SK-N-SH (cell line): ENCODE measurements at regions not wholly inside any gene's neighbourhood (a gene's known extent, or its start where the extent isn't known, plus 50 kb on each side); places are given as distances from the start of the nearest gene placed in this dataset.

Experiments used
- CTCF ChIA-PET: fragments of 300-600, 350-600 bp; formaldehyde crosslinking; extraction: SDS; loops from one replicate; lab custom pipeline; 2021; lab: Yijun Ruan, JAX
- POLR2A ChIA-PET: fragments of 350-600 bp; sonication (Branson Sonifier 250); formaldehyde crosslinking; extraction: SDS; loops from one replicate; lab custom pipeline; 2020; ENCODE audit warnings: antibody characterized with exemption, inconsistent platforms; lab: Yijun Ruan, JAX
- DNase-seq: peaks from one replicate; pipeline ENCODE4 v3.0.0; 2012
- H2AFZ ChIP-seq: fragments of 200-600 bp; sonication (generic); 2 replicates; pipeline ENCODE4 v1.8.1; 2016; ENCODE audit warnings: antibody characterized with exemption, mild to moderate bottlenecking, low read depth
- H3F3A ChIP-seq: fragments of 200-600 bp; sonication (generic); replicated peaks from 2 replicates; pipeline ENCODE3; 2016; ENCODE audit warnings: antibody characterized with exemption, mild to moderate bottlenecking; ENCODE audit not compliant: insufficient read depth
- H3K27ac ChIP-seq, 2 experiments: fragments of 200-500 bp in 1 of 2; fragments of 200-600 bp in 1 of 2; sonication (Bioruptor generic) in 1 of 2; sonication (generic), shearing (Covaris generic) in 1 of 2; 2 replicates each; pipeline versions ENCODE4 v1.5.1 to v1.6.1; 2014 to 2016; ENCODE audit warnings: low read depth in 2 of 2, inconsistent platforms in 1 of 2, low read length in 1 of 2, mild to moderate bottlenecking in 1 of 2, mixed read lengths in 1 of 2
- H3K27me3 ChIP-seq: fragments of 200-600 bp; sonication (generic), shearing (Covaris generic); 2 replicates; pipeline ENCODE4 v1.6.1; 2016; ENCODE audit warnings: mixed run types; ENCODE audit not compliant: insufficient read depth
- H3K36me3 ChIP-seq, 2 experiments: fragments of 200-500 bp in 1 of 2; fragments of 200-600 bp in 1 of 2; sonication (Bioruptor generic) in 1 of 2; sonication (generic) in 1 of 2; replicated peaks in 1 of 2; 2 replicates each; pipeline versions ENCODE3 to v1.5.1; 2014 to 2016; ENCODE audit warnings: low read length in 1 of 2, mild to moderate bottlenecking in 1 of 2; ENCODE audit not compliant: insufficient read depth in 2 of 2, control insufficient read depth in 1 of 2
- H3K4me1 ChIP-seq, 2 experiments: fragments of 200-500 bp in 1 of 2; fragments of 200-600 bp in 1 of 2; sonication (Bioruptor generic) in 1 of 2; sonication (generic), shearing (Covaris generic) in 1 of 2; 2 replicates each; pipeline versions ENCODE4 v1.5.1 to v1.6.1; 2014 to 2016; ENCODE audit warnings: low read depth in 1 of 2, low read length in 1 of 2, mixed run types in 1 of 2; ENCODE audit not compliant: insufficient read depth in 2 of 2, control insufficient read depth in 1 of 2
- H3K4me2 ChIP-seq: fragments of 200-600 bp; sonication (generic), shearing (Covaris generic); 2 replicates; pipeline ENCODE4 v1.6.1; 2017; ENCODE audit warnings: mixed run types
- H3K4me3 ChIP-seq, 2 experiments: fragments of 200-500 bp in 1 of 2; fragments of 200-600 bp in 1 of 2; sonication (Bioruptor generic) in 1 of 2; sonication (generic), shearing (Covaris generic) in 1 of 2; 2 replicates each; pipeline versions ENCODE4 v1.5.1 to v1.8.1; 2014 to 2016; ENCODE audit warnings: low read depth in 2 of 2, inconsistent platforms in 1 of 2, low read length in 1 of 2, mild to moderate bottlenecking in 1 of 2, mixed read lengths in 1 of 2, moderate library complexity in 1 of 2
- H3K79me2 ChIP-seq: fragments of 200-600 bp; sonication (generic); 2 replicates; pipeline ENCODE4 v1.8.1; 2017; ENCODE audit warnings: mild to moderate bottlenecking; ENCODE audit not compliant: insufficient read depth
- H3K9ac ChIP-seq: fragments of 200-600 bp; sonication (generic); 2 replicates; pipeline ENCODE4 v1.6.1; 2017; ENCODE audit warnings: mixed run types
- H3K9me2 ChIP-seq: fragments of 200-600 bp; sonication (generic); 2 replicates; pipeline ENCODE4 v1.6.1; 2017; ENCODE audit warnings: mixed run types
- H3K9me3 ChIP-seq: fragments of 200-600 bp; sonication (generic); 2 replicates; pipeline ENCODE4 v1.6.1; 2017; ENCODE audit warnings: mixed run types, mild to moderate bottlenecking, moderate library complexity
- H4K20me1 ChIP-seq: fragments of 200-600 bp; sonication (generic); 2 replicates; pipeline ENCODE4 v1.6.1; 2017; ENCODE audit warnings: mild to moderate bottlenecking, mixed run types; ENCODE audit not compliant: insufficient read depth
- CHD2 ChIP-seq: fragments of 150-350 bp; IDR thresholded peaks from 2 replicates; pipeline ENCODE4 v1.6.1; 2018; ENCODE audit warnings: low read length; ENCODE audit not compliant: partially characterized antibody
- ELF1 ChIP-seq: IDR thresholded peaks from 2 replicates; pipeline ENCODE4 v1.4.0; 2012
- EP300 ChIP-seq, 2 experiments: IDR thresholded peaks; 2 replicates each; pipeline versions ENCODE4 v1.4.0 to v1.6.1; 2012; ENCODE audit warnings: borderline replicate concordance in 1 of 2, low read depth in 1 of 2, low read length in 1 of 2
- EZH2phosphoT487 ChIP-seq: fragments of 200-600 bp; sonication (generic); IDR thresholded peaks from 2 replicates; pipeline ENCODE4 v1.6.1; 2017; ENCODE audit warnings: low read depth, mixed run types, mild to moderate bottlenecking, antibody characterized with exemption, moderate library complexity, borderline replicate concordance
- FOXJ3 ChIP-seq: sonication (generic); formaldehyde crosslinking; IDR thresholded peaks from 2 replicates; pipeline ENCODE4 v1.5.1; 2020; ENCODE audit warnings: mild to moderate bottlenecking, missing genetic modification reagents
- FOXM1 ChIP-seq: IDR thresholded peaks from 2 replicates; pipeline ENCODE4 v1.4.0; 2012; ENCODE audit warnings: low read depth, mild to moderate bottlenecking
- NFIC ChIP-seq: IDR thresholded peaks from 2 replicates; pipeline ENCODE4 v1.4.0; 2012; ENCODE audit warnings: borderline replicate concordance
- NRF1 ChIP-seq: IDR thresholded peaks from 2 replicates; pipeline ENCODE4 v1.6.1; 2012; ENCODE audit warnings: low read depth, mild to moderate bottlenecking, low read length
- RAD21 ChIP-seq: IDR thresholded peaks from 2 replicates; pipeline ENCODE4 v1.6.1; 2012; ENCODE audit warnings: mild to moderate bottlenecking, low read length
- SMC3 ChIP-seq: IDR thresholded peaks from 2 replicates; pipeline ENCODE4 v1.6.1; 2012; ENCODE audit warnings: low read depth, low read length, improper control_type of control experiment
- TAF1 ChIP-seq: IDR thresholded peaks from 2 replicates; pipeline ENCODE4 v1.6.1; 2012; ENCODE audit warnings: low read depth, mild to moderate bottlenecking, low read length, moderate library complexity, borderline replicate concordance
- TCF12 ChIP-seq: IDR thresholded peaks from 2 replicates; pipeline ENCODE4 v1.4.0; 2012
- TEAD4 ChIP-seq: IDR thresholded peaks from 2 replicates; pipeline ENCODE4 v1.4.0; 2012; ENCODE audit warnings: mild to moderate bottlenecking, borderline replicate concordance; ENCODE audit not compliant: insufficient read depth
- USF1 ChIP-seq: IDR thresholded peaks from 2 replicates; pipeline ENCODE4 v1.4.0; 2012; ENCODE audit warnings: low read depth, borderline replicate concordance
- WGBS: methylation state at CpG from one replicate; pipeline ENCODE4 v1.1.6; 2017; ENCODE audit warnings: low lambda C conversion rate; 5-methylcytosine and 5-hydroxymethylcytosine counted together
- TF ChIP-seq, protein P1 (sequence below): fragments of 150-350 bp; IDR thresholded peaks from 2 replicates; pipeline ENCODE4 v1.6.1; 2016; ENCODE audit warnings: mild to moderate bottlenecking, low read depth, low read length
- TF ChIP-seq, protein P2 (sequence below): IDR thresholded peaks from 2 replicates; pipeline ENCODE4 v1.4.0; 2012; ENCODE audit warnings: low read depth, borderline replicate concordance

- WGBS = 81% methylated on average over 6 of the region's 6 CpGs
- Histone ChIP-seq H3K27me3 (no peaks in the 10 kb centered on the region), H3K4me3 (no peak overlapping the region), H3K27ac (no peak overlapping the region), H3K36me3 (no peaks in the 10 kb centered on the region), H2AFZ (no peak overlapping the region), H3K9me3 (no peaks in the 10 kb centered on the region), H3K4me1 (peaks cover 0 to 4% of the 10 kb centered on the region in 2 experiments; a peak in 2 of 4 replicates), H3K4me2 (no peak overlapping the region), H3K79me2 (no peaks in the 10 kb centered on the region), H3F3A (no peaks in the 10 kb centered on the region), H4K20me1 (no peaks in the 10 kb centered on the region), H3K9me2 (no peaks in the 10 kb centered on the region), H3K9ac (no peak overlapping the region)
- no peak for TF ChIP-seq FOXJ3
- TF ChIP-seq CHD2 = no peak
- TF ChIP-seq RAD21 = no peak
- no peak for TF ChIP-seq SMC3
- TF ChIP-seq, protein P1, sequence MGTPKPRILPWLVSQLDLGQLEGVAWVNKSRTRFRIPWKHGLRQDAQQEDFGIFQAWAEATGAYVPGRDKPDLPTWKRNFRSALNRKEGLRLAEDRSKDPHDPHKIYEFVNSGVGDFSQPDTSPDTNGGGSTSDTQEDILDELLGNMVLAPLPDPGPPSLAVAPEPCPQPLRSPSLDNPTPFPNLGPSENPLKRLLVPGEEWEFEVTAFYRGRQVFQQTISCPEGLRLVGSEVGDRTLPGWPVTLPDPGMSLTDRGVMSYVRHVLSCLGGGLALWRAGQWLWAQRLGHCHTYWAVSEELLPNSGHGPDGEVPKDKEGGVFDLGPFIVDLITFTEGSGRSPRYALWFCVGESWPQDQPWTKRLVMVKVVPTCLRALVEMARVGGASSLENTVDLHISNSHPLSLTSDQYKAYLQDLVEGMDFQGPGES = no peak
- TF ChIP-seq TAF1 = no peak
- TF ChIP-seq EP300 (IDR thresholded peaks at IDR 0.05; ENCODE audit: borderline replicate concordance in 1 of 2, low read depth in 1 of 2, low read length in 1 of 2) = no peak
- no peak for TF ChIP-seq NRF1
- TF ChIP-seq EZH2phosphoT487 = no peak
- no peak for TF ChIP-seq USF1
- TF ChIP-seq NFIC = no peak
- no peak for DNase-seq
- POLR2A ChIA-PET = interaction anchor here (0.8 kb wide), 1 partner anchor 22 kb away, joined by 3 read pairs; no protein-coding TSS in a partner anchor
- CTCF ChIA-PET = no interaction called here
Observed at GRCh38 chr2:143844986-143845385, 674.9 kb downstream of the ZEB2 start.

- peaks cover 0 to 4% of the 10 kb centered on the region in 2 experiments; a peak in 2 of 4 replicates for H3K4me1 ChIP-seq
- ChIA-PET POLR2A (no interaction called here), CTCF (no interaction called here)
- no peaks in the 10 kb centered on the region for H3K36me3 ChIP-seq
- no peaks in the 10 kb centered on the region for H3K9me3 ChIP-seq
- no peak overlapping the region for H3K9ac ChIP-seq
- 45% methylated on average over 3 of the region's 3 CpGs for WGBS
- H3K27me3 ChIP-seq = no peaks in the 10 kb centered on the region
- no peak overlapping the region for H3K4me2 ChIP-seq
- H3F3A ChIP-seq = no peaks in the 10 kb centered on the region
- no peaks in the 10 kb centered on the region for H4K20me1 ChIP-seq
- H3K9me2 ChIP-seq = no peaks in the 10 kb centered on the region
- H3K4me3 ChIP-seq = no peak overlapping the region
- no peaks in the 10 kb centered on the region for H3K79me2 ChIP-seq
- no peak overlapping the region for H2AFZ ChIP-seq
- no peak for DNase-seq
- H3K27ac ChIP-seq = no peak overlapping the region
- TF ChIP-seq SMC3 (no peak), TCF12 (no peak), ELF1 (no peak), FOXM1 (no peak), EP300 (IDR thresholded peaks at IDR 0.05; ENCODE audit: borderline replicate concordance in 1 of 2, low read depth in 1 of 2, low read length in 1 of 2) (no peak), TEAD4 (no peak)
- TF ChIP-seq, protein P2, sequence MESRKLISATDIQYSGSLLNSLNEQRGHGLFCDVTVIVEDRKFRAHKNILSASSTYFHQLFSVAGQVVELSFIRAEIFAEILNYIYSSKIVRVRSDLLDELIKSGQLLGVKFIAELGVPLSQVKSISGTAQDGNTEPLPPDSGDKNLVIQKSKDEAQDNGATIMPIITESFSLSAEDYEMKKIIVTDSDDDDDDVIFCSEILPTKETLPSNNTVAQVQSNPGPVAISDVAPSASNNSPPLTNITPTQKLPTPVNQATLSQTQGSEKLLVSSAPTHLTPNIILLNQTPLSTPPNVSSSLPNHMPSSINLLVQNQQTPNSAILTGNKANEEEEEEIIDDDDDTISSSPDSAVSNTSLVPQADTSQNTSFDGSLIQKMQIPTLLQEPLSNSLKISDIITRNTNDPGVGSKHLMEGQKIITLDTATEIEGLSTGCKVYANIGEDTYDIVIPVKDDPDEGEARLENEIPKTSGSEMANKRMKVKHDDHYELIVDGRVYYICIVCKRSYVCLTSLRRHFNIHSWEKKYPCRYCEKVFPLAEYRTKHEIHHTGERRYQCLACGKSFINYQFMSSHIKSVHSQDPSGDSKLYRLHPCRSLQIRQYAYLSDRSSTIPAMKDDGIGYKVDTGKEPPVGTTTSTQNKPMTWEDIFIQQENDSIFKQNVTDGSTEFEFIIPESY = no peak
- TF ChIP-seq, protein P1 = no peak
Observed at GRCh38 chr2:143843686-143844085, 676.2 kb downstream of the ZEB2 start.
